Fibroblast of skin of abdomen (primary cell): ENCODE measurements at regions not wholly inside any gene's neighbourhood (a gene's known extent, or its start where the extent isn't known, plus 50 kb on each side); places are given as distances from the start of the nearest gene placed in this dataset.
"Not testable (repeated sequence)": the region's sequence is repeated elsewhere in the genome, so short reads cannot be mapped to it uniquely, and the experiment has no call there.

Source experiments
- DNase-seq: peaks from one replicate; pipeline ENCODE4 v3.0.0-alpha.2; 2013

- DNase-seq: no peak
These were observed 435.1 kb upstream of the ST8SIA4 start for GRCh38 chr5:101338226-101338625.

GRCh38 chr5:101327816-101328215 is 424.7 kb upstream of the ST8SIA4 start:
- no peak for DNase-seq

- DNase-seq: no peak
These were observed 423.7 kb upstream of the ST8SIA4 start for GRCh38 chr5:101326766-101327165.

- DNase-seq: not testable (repeated sequence)
These were observed 413.3 kb upstream of the ST8SIA4 start for GRCh38 chr5:101316401-101316800.

- DNase-seq: no peak
These were observed 403.5 kb upstream of the ST8SIA4 start for GRCh38 chr5:101306391-101307137.

GRCh38 chr5:101296477-101296876 is 393.4 kb upstream of the ST8SIA4 start:
- DNase-seq: no peak

- DNase-seq: no peak
These were observed 389.1 kb upstream of the ST8SIA4 start for GRCh38 chr5:101292199-101292598.

- DNase-seq: not testable (repeated sequence)
These were observed 387.7 kb upstream of the ST8SIA4 start for GRCh38 chr5:101290761-101291160.

GRCh38 chr5:101288633-101289032 is 385.6 kb upstream of the ST8SIA4 start:
- DNase-seq: no peak

GRCh38 chr5:101284736-101285375 is 381.8 kb upstream of the ST8SIA4 start:
- no peak for DNase-seq

- not testable (repeated sequence) for DNase-seq
These were observed 380.9 kb upstream of the ST8SIA4 start for GRCh38 chr5:101283938-101284337.

- no peak for DNase-seq
These were observed 375.8 kb upstream of the ST8SIA4 start for GRCh38 chr5:101278917-101279316.

- peak; percentile 0 for DNase-seq
These were observed 375.1 kb upstream of the ST8SIA4 start for GRCh38 chr5:101278011-101278687.

GRCh38 chr5:101271945-101272344 is 368.9 kb upstream of the ST8SIA4 start:
- DNase-seq: no peak

GRCh38 chr5:101271416-101271815 is 368.3 kb upstream of the ST8SIA4 start:
- no peak for DNase-seq

GRCh38 chr5:101260857-101261256 is 357.8 kb upstream of the ST8SIA4 start:
- no peak for DNase-seq

- no peak for DNase-seq
These were observed 350.0 kb upstream of the ST8SIA4 start for GRCh38 chr5:101253096-101253495.

- DNase-seq: no peak
These were observed 341.5 kb upstream of the ST8SIA4 start for GRCh38 chr5:101244621-101245020.

- DNase-seq: no peak
These were observed 309.9 kb upstream of the ST8SIA4 start for GRCh38 chr5:101212942-101213514.

- no peak for DNase-seq
These were observed 303.5 kb upstream of the ST8SIA4 start for GRCh38 chr5:101206534-101206933.

- not testable (repeated sequence) for DNase-seq
These were observed 302.0 kb upstream of the ST8SIA4 start for GRCh38 chr5:101205065-101205464.

- not testable (repeated sequence) for DNase-seq
These were observed 277.3 kb upstream of the ST8SIA4 start for GRCh38 chr5:101180365-101180764.

GRCh38 chr5:101176605-101177004 is 273.5 kb upstream of the ST8SIA4 start:
- no peak for DNase-seq
